ENCODE measurements at regions not wholly inside any gene's neighbourhood (a gene's known extent, or its start where the extent isn't known, plus 50 kb on each side); places are given as distances from the start of the nearest gene placed in this dataset.

DNA sequence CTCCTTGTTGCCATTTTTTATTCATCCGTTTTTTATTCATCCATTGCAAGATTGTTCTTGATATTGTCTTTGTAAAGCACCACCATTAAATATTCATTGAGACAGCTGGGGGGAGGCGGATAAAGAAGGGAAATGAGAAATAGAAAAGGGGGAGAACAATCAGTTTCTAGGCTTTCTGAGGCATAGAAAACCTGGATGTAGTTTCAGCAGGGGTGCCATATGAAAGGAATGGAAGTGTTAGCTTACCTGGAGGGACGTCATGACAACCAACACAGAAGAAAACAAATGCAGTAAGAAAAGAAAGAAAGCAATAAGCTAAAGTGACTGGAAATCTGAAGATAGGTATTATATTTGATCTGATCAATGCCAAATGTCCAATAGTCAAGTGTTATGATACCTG is 276.1 kb downstream of the GASK1B start:
- 75 to 79% methylated on average over 3 of the region's 3 CpGs for WGBS, 2 donors
- H3K36me3 ChIP-seq = no peaks in the 10 kb centered on the region
- no peaks in the 10 kb centered on the region for H3K4me1 ChIP-seq

DNA sequence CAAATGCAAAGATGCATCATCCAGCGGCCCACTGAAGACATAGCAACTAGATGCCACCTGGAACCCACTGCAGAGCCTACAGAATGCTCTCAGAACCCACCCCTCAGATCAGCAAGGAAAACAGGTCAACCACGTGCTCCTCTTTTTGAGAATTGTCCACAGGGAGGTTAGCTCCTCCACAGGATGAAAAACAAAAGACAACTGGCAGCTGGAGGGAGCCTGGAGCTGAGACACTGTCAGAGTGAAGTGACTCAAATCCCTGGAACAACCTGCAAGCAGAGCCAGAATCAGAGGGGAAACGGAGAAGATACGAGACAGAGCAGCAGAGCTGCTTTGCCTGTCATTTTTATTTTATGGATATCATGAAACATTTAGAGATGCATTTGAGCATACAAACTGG is 277.6 kb downstream of the GASK1B start:
- no peak overlapping the region for H3K27ac ChIP-seq
- no peaks in the 10 kb centered on the region for H3K4me1 ChIP-seq
- 67 to 78% methylated on average over 4 of the region's 4 CpGs for WGBS, 2 donors
- ATAC-seq (ENCODE audit: low FRiP score in 2 of 2) (no peak), DNase-seq (no peak)
- TF ChIP-seq POLR2AphosphoS5 (IDR thresholded peaks at IDR 0.05) (no peak), POLR2A (IDR thresholded peaks at IDR 0.05) (no peak), EP300 (IDR thresholded peaks at IDR 0.05) (no peak)
- TF ChIP-seq, protein P1, sequence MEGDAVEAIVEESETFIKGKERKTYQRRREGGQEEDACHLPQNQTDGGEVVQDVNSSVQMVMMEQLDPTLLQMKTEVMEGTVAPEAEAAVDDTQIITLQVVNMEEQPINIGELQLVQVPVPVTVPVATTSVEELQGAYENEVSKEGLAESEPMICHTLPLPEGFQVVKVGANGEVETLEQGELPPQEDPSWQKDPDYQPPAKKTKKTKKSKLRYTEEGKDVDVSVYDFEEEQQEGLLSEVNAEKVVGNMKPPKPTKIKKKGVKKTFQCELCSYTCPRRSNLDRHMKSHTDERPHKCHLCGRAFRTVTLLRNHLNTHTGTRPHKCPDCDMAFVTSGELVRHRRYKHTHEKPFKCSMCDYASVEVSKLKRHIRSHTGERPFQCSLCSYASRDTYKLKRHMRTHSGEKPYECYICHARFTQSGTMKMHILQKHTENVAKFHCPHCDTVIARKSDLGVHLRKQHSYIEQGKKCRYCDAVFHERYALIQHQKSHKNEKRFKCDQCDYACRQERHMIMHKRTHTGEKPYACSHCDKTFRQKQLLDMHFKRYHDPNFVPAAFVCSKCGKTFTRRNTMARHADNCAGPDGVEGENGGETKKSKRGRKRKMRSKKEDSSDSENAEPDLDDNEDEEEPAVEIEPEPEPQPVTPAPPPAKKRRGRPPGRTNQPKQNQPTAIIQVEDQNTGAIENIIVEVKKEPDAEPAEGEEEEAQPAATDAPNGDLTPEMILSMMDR (IDR thresholded peaks at IDR 0.05) = no peak
- H3K36me3 ChIP-seq = no peaks in the 10 kb centered on the region
- no peak overlapping the region for H3K4me3 ChIP-seq
- no peaks in the 10 kb centered on the region for H3K9me3 ChIP-seq
- H3K27me3 ChIP-seq = no peaks in the 10 kb centered on the region

More for the DNA sequence above, 276.1 kb downstream of the GASK1B start:
- Histone ChIP-seq H3K27ac (no peak overlapping the region), H3K27me3 (no peaks in the 10 kb centered on the region), H3K4me3 (no peak overlapping the region), H3K9me3 (no peaks in the 10 kb centered on the region)
- no peak for DNase-seq
- no peak for ATAC-seq (ENCODE audit: low FRiP score in 2 of 2)
- TF ChIP-seq POLR2A (IDR thresholded peaks at IDR 0.05) = no peak
- TF ChIP-seq EP300 (IDR thresholded peaks at IDR 0.05) = no peak
- no peak for TF ChIP-seq POLR2AphosphoS5 (IDR thresholded peaks at IDR 0.05)
- TF ChIP-seq, protein P1 (IDR thresholded peaks at IDR 0.05) = no peak

DNA sequence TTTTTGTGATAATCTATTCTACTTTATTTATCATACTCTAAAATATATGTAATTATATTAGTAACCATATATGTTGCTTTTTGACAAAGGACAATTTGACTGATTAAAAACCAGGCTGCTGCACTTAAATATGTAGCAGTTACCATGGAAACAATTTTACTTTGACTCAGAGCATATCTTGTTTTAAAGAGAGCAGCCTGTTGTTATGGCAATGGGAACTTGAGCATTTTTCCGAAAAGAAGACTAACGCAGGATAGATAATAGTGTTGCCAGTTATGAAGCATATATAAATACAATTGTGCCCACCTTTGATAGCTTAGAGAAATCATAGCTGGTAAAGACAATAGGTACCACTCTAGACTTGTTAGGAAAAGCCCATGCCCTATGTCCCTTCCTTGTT is 283.0 kb downstream of the GASK1B start:
- Histone ChIP-seq H3K4me3 (no peak overlapping the region), H3K27me3 (no peaks in the 10 kb centered on the region), H3K27ac (no peak overlapping the region), H3K4me1 (no peaks in the 10 kb centered on the region), H3K36me3 (no peaks in the 10 kb centered on the region), H3K9me3 (no peaks in the 10 kb centered on the region)
- TF ChIP-seq EP300 (IDR thresholded peaks at IDR 0.05) = no peak
- TF ChIP-seq POLR2AphosphoS5 (IDR thresholded peaks at IDR 0.05) = no peak
- TF ChIP-seq POLR2A (IDR thresholded peaks at IDR 0.05) = no peak
- TF ChIP-seq, protein P1 (IDR thresholded peaks at IDR 0.05) = no peak
- ATAC-seq (ENCODE audit: low FRiP score in 2 of 2) = no peak
- 76 to 77% methylated on average over 2 of the region's 2 CpGs for WGBS, 2 donors
- no peak for DNase-seq

DNA sequence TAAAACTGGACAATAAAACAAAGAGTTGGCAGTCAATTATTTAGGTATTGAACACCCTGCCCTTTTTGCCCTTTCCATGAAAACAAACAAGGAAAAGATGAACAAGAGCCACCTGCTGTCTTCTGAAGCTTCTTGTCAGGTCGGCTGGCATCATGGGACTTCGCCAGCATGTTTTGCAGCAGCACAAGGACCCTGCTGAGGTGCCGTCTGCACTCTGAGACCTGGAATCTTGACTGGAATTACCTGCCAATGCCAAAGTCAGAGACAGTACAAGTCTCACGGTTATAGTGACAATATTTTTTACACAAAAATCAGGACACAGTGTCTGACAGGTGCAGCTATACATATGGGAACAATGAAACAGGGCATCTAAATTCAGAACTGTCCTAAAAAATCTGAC is 284.5 kb downstream of the GASK1B start:
- H3K4me1 ChIP-seq = no peaks in the 10 kb centered on the region
- no peaks in the 10 kb centered on the region for H3K36me3 ChIP-seq
- 75 to 85% methylated on average over 3 to 4 of the region's 4 CpGs for WGBS, 2 donors
- no peaks in the 10 kb centered on the region for H3K9me3 ChIP-seq
- H3K27ac ChIP-seq = no peak overlapping the region
- no peak overlapping the region for H3K4me3 ChIP-seq
- TF ChIP-seq, protein P1 (IDR thresholded peaks at IDR 0.05) = no peak
- TF ChIP-seq POLR2AphosphoS5 (IDR thresholded peaks at IDR 0.05) (no peak), EP300 (IDR thresholded peaks at IDR 0.05) (no peak), POLR2A (IDR thresholded peaks at IDR 0.05) (no peak)
- no peaks in the 10 kb centered on the region for H3K27me3 ChIP-seq
- DNase-seq (no peak), ATAC-seq (ENCODE audit: low FRiP score in 2 of 2) (no peak)

DNA sequence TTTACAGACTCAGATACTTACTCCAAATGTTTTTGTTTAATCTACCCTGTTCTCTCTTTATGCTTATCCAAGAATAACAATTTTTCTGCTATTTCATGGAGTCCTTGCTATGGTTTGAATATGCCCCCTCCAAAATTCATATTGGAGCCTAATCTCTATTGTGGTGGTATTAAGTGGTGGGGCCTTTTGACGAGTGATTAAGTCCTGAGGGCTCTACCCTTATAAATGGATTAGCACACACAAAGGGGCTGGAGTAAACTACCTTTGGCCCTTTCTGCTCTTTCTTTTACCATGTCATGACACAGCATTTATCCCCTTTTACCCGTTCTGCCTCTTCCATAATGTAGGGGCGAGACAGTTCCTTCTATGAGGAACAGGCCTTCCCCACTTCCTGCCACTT is 285.5 kb downstream of the GASK1B start:
- H3K27me3 ChIP-seq = no peaks in the 10 kb centered on the region
- no peak overlapping the region for H3K4me3 ChIP-seq
- no peaks in the 10 kb centered on the region for H3K9me3 ChIP-seq
- TF ChIP-seq, protein P1 (IDR thresholded peaks at IDR 0.05) = no peak
- TF ChIP-seq POLR2A (IDR thresholded peaks at IDR 0.05) = no peak
- no peak for TF ChIP-seq EP300 (IDR thresholded peaks at IDR 0.05)
- no peak for TF ChIP-seq POLR2AphosphoS5 (IDR thresholded peaks at IDR 0.05)
- WGBS, 2 donors = 72 to 80% methylated on average over 3 of the region's 3 CpGs
- H3K4me1 ChIP-seq = no peaks in the 10 kb centered on the region
- no peaks in the 10 kb centered on the region for H3K36me3 ChIP-seq
- DNase-seq = no peak
- ATAC-seq (ENCODE audit: low FRiP score in 2 of 2) = no peak
- H3K27ac ChIP-seq = no peak overlapping the region

Measured in upper lobe of left lung (tissue), 6 donors.